ENCODE measurements at regions not wholly inside any gene's neighbourhood (a gene's known extent, or its start where the extent isn't known, plus 50 kb on each side); places are given as distances from the start of the nearest gene placed in this dataset.

GRCh38 chr3:95167748-95168147 is 1104.9 kb downstream of the NSUN3 start:
- Histone ChIP-seq H3K9ac (replicated peaks in 1 of 4; ENCODE audit: extremely low read depth in 1 of 4, low read depth in 3 of 4, low read length in 3 of 4) (no peak overlapping the region), H3K23ac (ENCODE audit: insufficient read length) (no peak overlapping the region), H2BK5ac (ENCODE audit: low read depth, low read length) (no peak overlapping the region), H2BK120ac (replicated peaks; ENCODE audit: low read depth, low read length) (no peak overlapping the region), H3K4ac (replicated peaks; ENCODE audit: insufficient read length, low read depth, low read length) (no peak overlapping the region), H4K5ac (ENCODE audit: insufficient read length, low read depth, low read length) (no peak overlapping the region), H3K14ac (ENCODE audit: insufficient read length) (no peak overlapping the region), H2BK20ac (ENCODE audit: low read length) (no peak overlapping the region), H3K79me2 (ENCODE audit: control insufficient read depth in 1 of 2, insufficient read depth in 2 of 2, low read length in 2 of 2) (no peaks in the 10 kb centered on the region), H3K27ac (ENCODE audit: low read depth, low read length) (no peak overlapping the region), H2BK15ac (ENCODE audit: low read length) (no peak overlapping the region), H4K20me1 (replicated peaks in 1 of 2; ENCODE audit: control insufficient read depth in 1 of 2, insufficient read depth in 2 of 2, low read length in 2 of 2) (no peaks in the 10 kb centered on the region), H3K23me2 (ENCODE audit: low read depth, low read length) (no peaks in the 10 kb centered on the region), H4K91ac (replicated peaks; ENCODE audit: insufficient read length, low read length) (no peak overlapping the region), H2AFZ (ENCODE audit: low read length) (no peak overlapping the region), H4K8ac (ENCODE audit: extremely low read depth, insufficient read depth, low read length) (no peak overlapping the region), H2BK12ac (ENCODE audit: low read depth, low read length) (no peak overlapping the region), H3K27me3 (replicated peaks in 1 of 4; ENCODE audit: control insufficient read depth in 3 of 4, extremely low read depth in 1 of 4, insufficient read depth in 3 of 4, low read length in 3 of 4) (no peaks in the 10 kb centered on the region), H3K79me1 (ENCODE audit: low read depth, low read length) (no peaks in the 10 kb centered on the region), H3K36me3 (ENCODE audit: control insufficient read depth in 2 of 4, insufficient read depth in 4 of 4, low read length in 3 of 4) (no peaks in the 10 kb centered on the region), H3K4me1 (replicated peaks in 1 of 4; ENCODE audit: control insufficient read depth in 3 of 4, insufficient read depth in 4 of 4, low read length in 3 of 4) (no peaks in the 10 kb centered on the region), H3K9me3 (ENCODE audit: insufficient read depth in 2 of 2, low read depth in 1 of 2, low read length in 1 of 2) (no peaks in the 10 kb centered on the region), H2AK5ac (ENCODE audit: low read depth, low read length) (no peak overlapping the region), H3K4me2 (ENCODE audit: insufficient read depth in 1 of 2, low read depth in 2 of 2, low read length in 2 of 2) (no peak overlapping the region), H3K4me3 (ENCODE audit: extremely low read depth in 1 of 4, insufficient read depth in 2 of 4, low read depth in 3 of 4, low read length in 4 of 4) (no peak overlapping the region), H3K56ac (replicated peaks; ENCODE audit: insufficient read length, low read depth, low read length) (no peak overlapping the region), H3K18ac (ENCODE audit: extremely low read depth, low read length) (no peak overlapping the region)
- DNase-seq (ENCODE audit: low read depth in 1 of 2, low spot score in 2 of 2) (no peak), FAIRE-seq (no peak)
- ChIA-PET POLR2A (ENCODE audit: partially characterized antibody) (no interaction called here), CTCF (ENCODE audit: partially characterized antibody) (no interaction called here)
- WGBS, 2 experiments (ENCODE audit: extremely low coverage in 1 of 2, insufficient coverage in 1 of 2, insufficient read length in 1 of 2, insufficient replicate concordance in 2 of 2, low coverage in 1 of 2, low lambda C conversion rate in 2 of 2, missing lambda C conversion rate in 1 of 2): 93% methylated on average over 4 of the region's 4 CpGs; no CpG with 5 or more reads in 1 of the 2 experiments
- TF ChIP-seq USF2 (IDR thresholded peaks at IDR 0.05; ENCODE audit: low read length): no peak
- TF ChIP-seq POLR2A (IDR thresholded peaks at IDR 0.05; ENCODE audit: control extremely low read depth in 1 of 2, low read depth in 2 of 2, low read length in 2 of 2): no peak
- TF ChIP-seq CREB1 (IDR thresholded peaks at IDR 0.05): no peak
- no peak for TF ChIP-seq KDM4A (IDR thresholded peaks at IDR 0.05; ENCODE audit: low read depth, low read length, severe bottlenecking)
- TF ChIP-seq KDM1A (IDR thresholded peaks at IDR 0.05; ENCODE audit: borderline replicate concordance, low read length): no peak
- TF ChIP-seq SRF (IDR thresholded peaks at IDR 0.05; ENCODE audit: low read depth, low read length): no peak
- TF ChIP-seq TAF7 (optimal IDR thresholded peaks at IDR 0.05; ENCODE audit: borderline replicate concordance, low read depth, low read length): no peak
- TF ChIP-seq CBX8 (IDR thresholded peaks at IDR 0.05; ENCODE audit: borderline replicate concordance, low read depth, low read length): no peak
- TF ChIP-seq HDAC6 (IDR thresholded peaks at IDR 0.05; ENCODE audit: low read depth, low read length): no peak
- TF ChIP-seq ATF2 (IDR thresholded peaks at IDR 0.05; ENCODE audit: low read length): no peak
- no peak for TF ChIP-seq MAFK (IDR thresholded peaks at IDR 0.05; ENCODE audit: low read depth, low read length)
- TF ChIP-seq ASH2L (IDR thresholded peaks at IDR 0.05; ENCODE audit: low read length): no peak
- no peak for TF ChIP-seq GABPA (IDR thresholded peaks at IDR 0.05; ENCODE audit: borderline replicate concordance, insufficient read depth, low read length)

Measured in H1 (cell line).